SK-N-MC (cell line): ENCODE measurements at regions not wholly inside any gene's neighbourhood (a gene's known extent, or its start where the extent isn't known, plus 50 kb on each side); places are given as distances from the start of the nearest gene placed in this dataset.

ENCODE experiments used
- EZH2 ChIP-seq: fragments of 200-600 bp; sonication (generic); IDR thresholded peaks from one replicate; pipeline ENCODE4 v1.6.1; 2017; ENCODE audit warnings: antibody characterized with exemption
- FOXP2 ChIP-seq: optimal IDR thresholded peaks from 2 replicates; pipeline ENCODE3; 2011; ENCODE audit warnings: mild to moderate bottlenecking, moderate library complexity; ENCODE audit not compliant: insufficient read depth; ENCODE audit errors: extremely low read length, control extremely low read depth
- POLR2AphosphoS5 ChIP-seq: IDR thresholded peaks from 2 replicates; pipeline ENCODE4 v1.6.1; 2012; ENCODE audit warnings: mild to moderate bottlenecking, low read depth, low read length, borderline replicate concordance

- TF ChIP-seq EZH2: no peak
- TF ChIP-seq POLR2AphosphoS5: no peak
- no peak for TF ChIP-seq FOXP2
These were observed 182.3 kb upstream of the KLF12 start for GRCh38 chr13:74316547-74316946.
